Cardiac fibroblast (primary cell): ENCODE measurements at regions not wholly inside any gene's neighbourhood (a gene's known extent, or its start where the extent isn't known, plus 50 kb on each side); places are given as distances from the start of the nearest gene placed in this dataset.
"Not testable (repeated sequence)": the region's sequence is repeated elsewhere in the genome, so short reads cannot be mapped to it uniquely, and the experiment has no call there.

Experiments used
- DNase-seq, 2 donors: peaks; one replicate each; pipeline versions ENCODE4 v3.0.0 to v3.0.0-alpha.2; 2010; ENCODE audit warnings: low read depth in 2 of 2
- H3K4me3 ChIP-seq, 2 donors: replicated peaks in 1 of 2; 1 replicate in 1 of 2; 2 replicates in 1 of 2; pipeline ENCODE4 v1.5.1; 2011; ENCODE audit warnings: low read depth in 2 of 2, low read length in 2 of 2, mild to moderate bottlenecking in 2 of 2, moderate library complexity in 1 of 2
- CTCF ChIP-seq: IDR thresholded peaks from one replicate; pipeline ENCODE4 v1.5.1; 2011; ENCODE audit warnings: low read depth, mild to moderate bottlenecking, low read length, inconsistent platforms

- DNase-seq: no peak
- H3K4me3 ChIP-seq: no peak overlapping the region
- no peak for TF ChIP-seq CTCF
Measured at GRCh38 chr18:64692826-64693225, 543.9 kb upstream of the LINC00305 start.

GRCh38 chr18:64679121-64679520 lies 530.2 kb upstream of the LINC00305 start:
- no peak for TF ChIP-seq CTCF
- no peak overlapping the region for H3K4me3 ChIP-seq
- no peak for DNase-seq

GRCh38 chr18:64678048-64678447 lies 529.2 kb upstream of the LINC00305 start:
- TF ChIP-seq CTCF: no peak
- H3K4me3 ChIP-seq: no peak overlapping the region
- DNase-seq: no peak

GRCh38 chr18:64674694-64675093 lies 525.8 kb upstream of the LINC00305 start:
- no peak for TF ChIP-seq CTCF
- DNase-seq: no peak
- H3K4me3 ChIP-seq: no peak overlapping the region

GRCh38 chr18:64671293-64671692 lies 522.4 kb upstream of the LINC00305 start:
- H3K4me3 ChIP-seq, DNase-seq: not testable (repeated sequence)

- DNase-seq: no peak
- H3K4me3 ChIP-seq: no peak overlapping the region
- no peak for TF ChIP-seq CTCF
Measured at GRCh38 chr18:64668461-64668962, 519.6 kb upstream of the LINC00305 start.

GRCh38 chr18:64663086-64663485 lies 514.2 kb upstream of the LINC00305 start:
- no peak for DNase-seq
- TF ChIP-seq CTCF: no peak
- no peak overlapping the region for H3K4me3 ChIP-seq
